ENCODE measurements at regions not wholly inside any gene's neighbourhood (a gene's known extent, or its start where the extent isn't known, plus 50 kb on each side); places are given as distances from the start of the nearest gene placed in this dataset.

- no peaks in the 10 kb centered on the region for H3K23me2 ChIP-seq (ENCODE audit: insufficient read length, low read depth, low read length, poor library complexity, severe bottlenecking)
- no peak overlapping the region for H4K91ac ChIP-seq (ENCODE audit: insufficient read length, low read depth, low read length)
- no peak overlapping the region for H2BK15ac ChIP-seq (ENCODE audit: low read depth, low read length)
- H2BK20ac ChIP-seq (ENCODE audit: low read depth, low read length, poor library complexity, severe bottlenecking) = no peak overlapping the region
- Mint-ChIP-seq H3K4me1 (no peaks in the 10 kb centered on the region), H3K4me3 (no peak overlapping the region), H3K9me3 (no peaks in the 10 kb centered on the region), H3K27ac (no peak overlapping the region), H3K36me3 (ENCODE audit: insufficient read depth in 1 of 3, low read depth in 3 of 3) (no peaks in the 10 kb centered on the region), H3K27me3 (ENCODE audit: low read depth) (no peaks in the 10 kb centered on the region)
- TF ChIP-seq CTCF (conservative IDR thresholded peaks at IDR 0.05) = no peak
- H2AK5ac ChIP-seq (ENCODE audit: insufficient read length, low read length) = no peak overlapping the region
- no peak overlapping the region for H3K18ac ChIP-seq (ENCODE audit: insufficient read length, low read depth, low read length)
- H3K14ac ChIP-seq (ENCODE audit: insufficient read depth, low read length) = no peak overlapping the region
- no peak overlapping the region for H4K5ac ChIP-seq (ENCODE audit: insufficient read length, low read depth, low read length)
- no peak overlapping the region for H4K8ac ChIP-seq (replicated peaks; ENCODE audit: insufficient read length, low read depth, low read length)
- no peak overlapping the region for H2AFZ ChIP-seq (ENCODE audit: low read length)
- no peak overlapping the region for H3T11ph ChIP-seq (ENCODE audit: low read length)
- no peak overlapping the region for H3K56ac ChIP-seq (ENCODE audit: insufficient read length, low read depth, low read length)
- no peaks in the 10 kb centered on the region; the same call in 1 of the 2 replicates for H3K27me3 ChIP-seq (ENCODE audit: insufficient read depth, low read length)
- H4K20me1 ChIP-seq (ENCODE audit: control insufficient read depth, insufficient read depth, insufficient read length) = no peaks in the 10 kb centered on the region
- DNase-seq = no peak
- H3K79me2 ChIP-seq (ENCODE audit: insufficient read depth, low read length) = no peaks in the 10 kb centered on the region
- no peak overlapping the region for H2BK12ac ChIP-seq (ENCODE audit: insufficient read length, low read depth, low read length)
- H3K4me2 ChIP-seq (ENCODE audit: insufficient read depth, insufficient read length, low read length) = no peak overlapping the region
- H2BK5ac ChIP-seq (ENCODE audit: insufficient read length, low read length) = no peak overlapping the region
- no peak overlapping the region for H2BK120ac ChIP-seq (ENCODE audit: low read depth, low read length, poor library complexity, severe bottlenecking)
- H3K9me3 ChIP-seq (ENCODE audit: control insufficient read depth, low read depth, low read length) = no peaks in the 10 kb centered on the region
- no peak overlapping the region for H3K23ac ChIP-seq (ENCODE audit: insufficient read length, low read depth, low read length)
- WGBS (ENCODE audit: extremely low coverage, insufficient read length, low lambda C conversion rate) = no CpG with 5 or more reads among the region's 5 CpGs
- no peak overlapping the region for H3K27ac ChIP-seq (ENCODE audit: insufficient read length, low read depth, low read length)
- no peak overlapping the region for H3K9ac ChIP-seq (ENCODE audit: extremely low read depth, insufficient read length, low read length)
- no peak overlapping the region for H3K4ac ChIP-seq (ENCODE audit: low read depth, low read length)
- H3K4me1 ChIP-seq (ENCODE audit: insufficient read depth, low read length) = no peaks in the 10 kb centered on the region; the same call in 1 of the 2 replicates
- no peaks in the 10 kb centered on the region for H3K79me1 ChIP-seq (ENCODE audit: insufficient read depth, low read depth, low read length, poor library complexity, severe bottlenecking)
Measured at GRCh38 chr2:144941743-144942488, 422.0 kb upstream of the ZEB2 start.
